ENCODE measurements at regions not wholly inside any gene's neighbourhood (a gene's known extent, or its start where the extent isn't known, plus 50 kb on each side); places are given as distances from the start of the nearest gene placed in this dataset.
"Not testable (repeated sequence)": the region's sequence is repeated elsewhere in the genome, so short reads cannot be mapped to it uniquely, and the experiment has no call there.

GRCh38 chr9:30524311-30524710, 1860.1 kb upstream of the ACO1 start:
- H3K4me3 ChIP-seq (ENCODE audit: low read depth, low read length), result no peak overlapping the region
- DNase-seq (ENCODE audit: low read depth), result no peak
- no peak for TF ChIP-seq CTCF (conservative IDR thresholded peaks at IDR 0.05; ENCODE audit: low read depth, low read length)

- no peak for DNase-seq (ENCODE audit: low read depth)
- no peak for TF ChIP-seq CTCF (conservative IDR thresholded peaks at IDR 0.05; ENCODE audit: low read depth, low read length)
- H3K4me3 ChIP-seq (ENCODE audit: low read depth, low read length), result no peak overlapping the region
Measured at GRCh38 chr9:30534455-30534854, 1850.0 kb upstream of the ACO1 start.

GRCh38 chr9:30534896-30535295, 1849.5 kb upstream of the ACO1 start:
- no peak for TF ChIP-seq CTCF (conservative IDR thresholded peaks at IDR 0.05; ENCODE audit: low read depth, low read length)
- DNase-seq (ENCODE audit: low read depth), result no peak
- no peak overlapping the region for H3K4me3 ChIP-seq (ENCODE audit: low read depth, low read length)

- DNase-seq (ENCODE audit: low read depth), result no peak
- H3K4me3 ChIP-seq (ENCODE audit: low read depth, low read length), result no peak overlapping the region
- TF ChIP-seq CTCF (conservative IDR thresholded peaks at IDR 0.05; ENCODE audit: low read depth, low read length), result no peak
Measured at GRCh38 chr9:30536494-30536893, 1847.9 kb upstream of the ACO1 start.

GRCh38 chr9:30539696-30540095, 1844.7 kb upstream of the ACO1 start:
- not testable (repeated sequence) for DNase-seq (ENCODE audit: low read depth); H3K4me3 ChIP-seq (ENCODE audit: low read depth, low read length)

GRCh38 chr9:30574355-30575151, 1809.9 kb upstream of the ACO1 start:
- H3K4me3 ChIP-seq (ENCODE audit: low read depth, low read length), result no peak overlapping the region
- TF ChIP-seq CTCF (conservative IDR thresholded peaks at IDR 0.05; ENCODE audit: low read depth, low read length), result no peak
- no peak for DNase-seq (ENCODE audit: low read depth)

GRCh38 chr9:30575218-30575617, 1809.2 kb upstream of the ACO1 start:
- no peak overlapping the region for H3K4me3 ChIP-seq (ENCODE audit: low read depth, low read length)
- no peak for TF ChIP-seq CTCF (conservative IDR thresholded peaks at IDR 0.05; ENCODE audit: low read depth, low read length)
- DNase-seq (ENCODE audit: low read depth), result no peak

Measured in choroid plexus epithelial cell (primary cell).